SU-DHL-6 (cell line): ENCODE measurements at regions not wholly inside any gene's neighbourhood (a gene's known extent, or its start where the extent isn't known, plus 50 kb on each side); places are given as distances from the start of the nearest gene placed in this dataset.

ENCODE experiments used
- CTCF ChIP-seq: fragments of 200-600 bp; sonication (generic); IDR thresholded peaks from one replicate; pipeline ENCODE4 v1.5.1; 2017; ENCODE audit warnings: antibody characterized with exemption, mild to moderate bottlenecking, low read length, moderate library complexity; ENCODE audit not compliant: insufficient read depth, poor library complexity, severe bottlenecking
- EZH2phosphoT487 ChIP-seq: fragments of 200-600 bp; sonication (generic), shearing (Covaris generic); conservative IDR thresholded peaks from 2 replicates; pipeline ENCODE4 v1.6.1; 2018; ENCODE audit warnings: mild to moderate bottlenecking, antibody characterized with exemption, low read length, moderate library complexity, mixed read lengths

- TF ChIP-seq CTCF: no peak
- no peak for TF ChIP-seq EZH2phosphoT487
Observed at GRCh38 chr2:237012004-237012403, 73.7 kb upstream of the COPS8 start.
